ENCODE measurements at regions not wholly inside any gene's neighbourhood (a gene's known extent, or its start where the extent isn't known, plus 50 kb on each side); places are given as distances from the start of the nearest gene placed in this dataset.

DNA sequence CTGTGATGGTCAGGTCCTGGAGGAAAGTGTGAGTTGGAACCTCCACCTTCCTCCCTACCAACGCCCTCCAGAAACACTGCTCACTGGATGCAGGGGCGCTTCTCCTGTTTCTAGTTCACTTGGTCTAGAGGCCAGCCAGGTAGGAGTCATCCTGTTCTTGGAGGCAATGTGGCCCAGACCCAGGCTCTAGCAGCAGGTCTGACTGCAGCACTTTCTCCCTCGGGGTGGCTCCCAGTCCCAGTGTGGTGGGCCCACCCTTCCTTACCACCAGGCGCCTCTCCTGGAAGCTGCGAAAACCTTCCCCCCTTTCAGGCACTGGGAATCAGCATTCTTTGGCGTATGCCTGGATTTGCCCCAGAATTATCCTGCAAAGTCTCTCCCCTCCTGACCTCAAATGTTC, 292.8 kb downstream of the SOX11 start:
- ATAC-seq (no peak), DNase-seq (no peak)
- TF ChIP-seq, protein P1, sequence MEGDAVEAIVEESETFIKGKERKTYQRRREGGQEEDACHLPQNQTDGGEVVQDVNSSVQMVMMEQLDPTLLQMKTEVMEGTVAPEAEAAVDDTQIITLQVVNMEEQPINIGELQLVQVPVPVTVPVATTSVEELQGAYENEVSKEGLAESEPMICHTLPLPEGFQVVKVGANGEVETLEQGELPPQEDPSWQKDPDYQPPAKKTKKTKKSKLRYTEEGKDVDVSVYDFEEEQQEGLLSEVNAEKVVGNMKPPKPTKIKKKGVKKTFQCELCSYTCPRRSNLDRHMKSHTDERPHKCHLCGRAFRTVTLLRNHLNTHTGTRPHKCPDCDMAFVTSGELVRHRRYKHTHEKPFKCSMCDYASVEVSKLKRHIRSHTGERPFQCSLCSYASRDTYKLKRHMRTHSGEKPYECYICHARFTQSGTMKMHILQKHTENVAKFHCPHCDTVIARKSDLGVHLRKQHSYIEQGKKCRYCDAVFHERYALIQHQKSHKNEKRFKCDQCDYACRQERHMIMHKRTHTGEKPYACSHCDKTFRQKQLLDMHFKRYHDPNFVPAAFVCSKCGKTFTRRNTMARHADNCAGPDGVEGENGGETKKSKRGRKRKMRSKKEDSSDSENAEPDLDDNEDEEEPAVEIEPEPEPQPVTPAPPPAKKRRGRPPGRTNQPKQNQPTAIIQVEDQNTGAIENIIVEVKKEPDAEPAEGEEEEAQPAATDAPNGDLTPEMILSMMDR (IDR thresholded peaks at IDR 0.05) = no peak
- H3K27me3 ChIP-seq = peaks cover 9% of the 10 kb centered on the region
- H3K27ac ChIP-seq = no peak overlapping the region
- H3K4me3 ChIP-seq = no peak overlapping the region
- H3K9me3 ChIP-seq = no peaks in the 10 kb centered on the region
- H3K36me3 ChIP-seq = no peaks in the 10 kb centered on the region
- no peaks in the 10 kb centered on the region for H3K4me1 ChIP-seq
- intact Hi-C loops (cut with DNase I) = no loop called here

DNA sequence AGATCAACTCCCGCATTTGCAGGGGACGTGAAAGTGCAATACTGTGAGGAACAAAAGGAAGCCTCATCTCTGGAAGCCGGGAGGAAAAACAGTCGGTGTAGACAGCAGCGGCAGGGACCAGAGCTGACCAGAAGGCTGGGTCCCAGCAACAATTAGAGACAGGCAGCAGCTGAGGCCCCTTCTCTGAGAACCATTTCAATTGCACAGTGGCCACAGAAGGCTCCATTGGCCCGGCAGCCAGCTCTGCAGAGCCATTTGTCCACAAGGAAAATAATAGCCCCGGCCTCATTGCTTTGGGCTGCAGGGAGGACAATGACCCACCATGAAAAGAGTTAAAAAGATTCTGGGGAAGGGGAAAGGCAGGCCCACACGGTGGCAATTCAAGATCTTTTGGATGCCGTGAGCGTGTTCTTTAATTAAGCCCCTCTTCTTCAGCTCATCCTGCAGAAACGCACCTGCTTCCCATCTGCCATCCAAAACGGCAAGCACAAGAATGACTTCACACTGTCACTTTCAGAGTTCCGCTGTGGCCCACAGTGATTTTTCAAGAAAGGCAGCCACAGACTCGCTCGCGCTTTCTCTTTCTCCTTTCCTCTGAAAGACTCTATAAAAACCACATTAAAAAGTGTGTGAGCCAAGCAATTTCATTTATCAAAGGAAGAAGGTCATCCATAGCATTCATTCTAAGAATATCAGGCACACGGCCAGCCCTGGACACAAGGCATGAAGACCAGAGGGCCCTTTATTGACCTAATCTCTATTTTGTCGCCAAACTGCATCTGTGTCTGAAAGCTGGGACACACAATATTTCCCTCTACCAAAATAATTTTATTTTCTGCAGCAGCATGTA, 293.6 kb downstream of the SOX11 start:
- DNase-seq = no peak
- TF ChIP-seq, protein P1 (IDR thresholded peaks at IDR 0.05) = no peak
- Histone ChIP-seq H3K27ac (no peak overlapping the region), H3K9me3 (no peaks in the 10 kb centered on the region), H3K36me3 (no peaks in the 10 kb centered on the region), H3K4me1 (no peaks in the 10 kb centered on the region), H3K27me3 (peaks cover 9% of the 10 kb centered on the region), H3K4me3 (no peak overlapping the region)
- no peak for ATAC-seq
- intact Hi-C loops (cut with DNase I) = no loop called here

DNA sequence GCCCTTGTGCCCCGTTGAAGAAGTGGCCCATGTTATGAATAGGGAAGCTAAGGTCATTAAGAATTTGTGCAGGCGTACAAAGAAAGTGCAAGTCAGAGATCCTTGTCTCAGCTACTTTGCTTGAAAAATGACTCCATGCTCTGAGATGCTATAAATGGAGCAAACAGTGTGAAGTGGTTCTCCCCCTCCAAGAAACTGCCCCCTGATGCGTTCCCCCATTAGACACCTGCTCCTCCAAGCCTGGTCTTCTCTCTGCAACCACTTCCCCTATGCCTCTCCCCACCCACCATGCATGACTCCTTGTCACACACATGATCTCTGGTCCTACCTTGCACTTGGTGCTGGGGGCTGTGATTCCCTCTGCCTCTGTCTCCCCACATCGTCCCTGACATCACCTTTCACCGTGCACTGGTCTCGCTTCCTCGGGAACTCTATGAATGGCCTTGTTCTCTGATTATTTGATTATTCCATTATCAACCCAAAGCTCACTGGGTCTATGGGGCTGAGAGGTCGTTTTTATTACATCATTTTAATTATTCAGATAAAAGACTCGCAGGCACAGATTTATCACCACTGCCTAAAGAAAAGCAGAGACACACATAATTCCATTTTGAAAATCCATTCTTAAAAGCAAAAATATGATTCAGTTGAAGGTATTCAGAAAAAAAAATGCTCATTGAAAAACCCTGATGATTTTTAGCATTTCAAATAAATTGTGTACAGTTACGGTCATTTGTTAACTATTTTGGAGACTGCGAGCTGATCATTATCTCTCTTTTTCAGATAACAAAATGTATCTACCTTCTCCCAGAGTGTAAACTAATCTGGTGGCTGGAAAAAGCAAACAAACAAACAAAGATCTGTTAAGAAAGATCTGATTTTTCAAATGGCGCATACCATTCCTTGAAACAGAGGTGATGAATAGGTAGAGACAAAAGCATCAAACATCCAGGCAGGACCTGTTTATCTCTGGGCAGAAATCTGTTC, 294.9 kb downstream of the SOX11 start:
- ATAC-seq = no peak
- Histone ChIP-seq H3K36me3 (no peaks in the 10 kb centered on the region), H3K27ac (no peak overlapping the region), H3K9me3 (no peaks in the 10 kb centered on the region), H3K4me3 (no peak overlapping the region), H3K27me3 (no peaks in the 10 kb centered on the region), H3K4me1 (no peaks in the 10 kb centered on the region)
- DNase-seq = no peak
- TF ChIP-seq, protein P1 (IDR thresholded peaks at IDR 0.05) = no peak
- intact Hi-C loops (cut with DNase I) = no loop called here

DNA sequence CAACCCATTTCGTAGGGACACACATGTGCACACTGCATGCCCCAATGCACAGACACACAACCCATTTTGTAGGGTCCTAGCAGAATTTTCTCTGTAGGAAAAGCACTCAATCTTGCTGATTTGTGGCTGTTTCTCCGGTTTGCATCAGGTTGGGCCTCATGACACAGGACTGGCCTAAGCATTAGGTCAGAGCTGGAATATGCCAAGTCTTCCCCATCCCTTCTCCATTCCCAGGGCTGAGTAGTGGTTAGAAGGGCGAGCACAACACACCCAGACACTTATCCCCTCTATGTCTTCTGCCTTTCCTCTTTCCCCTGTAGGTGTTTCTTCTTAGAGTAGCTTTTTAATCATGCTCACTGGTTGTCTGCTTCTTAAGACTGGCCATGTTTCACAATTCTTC, 295.9 kb downstream of the SOX11 start:
- Histone ChIP-seq H3K27ac (no peak overlapping the region), H3K27me3 (no peaks in the 10 kb centered on the region), H3K9me3 (no peaks in the 10 kb centered on the region), H3K4me3 (no peak overlapping the region), H3K4me1 (no peaks in the 10 kb centered on the region), H3K36me3 (no peaks in the 10 kb centered on the region)
- intact Hi-C loops (cut with DNase I) = no loop called here
- TF ChIP-seq, protein P1 (IDR thresholded peaks at IDR 0.05) = no peak
- DNase-seq (no peak), ATAC-seq (no peak)

DNA sequence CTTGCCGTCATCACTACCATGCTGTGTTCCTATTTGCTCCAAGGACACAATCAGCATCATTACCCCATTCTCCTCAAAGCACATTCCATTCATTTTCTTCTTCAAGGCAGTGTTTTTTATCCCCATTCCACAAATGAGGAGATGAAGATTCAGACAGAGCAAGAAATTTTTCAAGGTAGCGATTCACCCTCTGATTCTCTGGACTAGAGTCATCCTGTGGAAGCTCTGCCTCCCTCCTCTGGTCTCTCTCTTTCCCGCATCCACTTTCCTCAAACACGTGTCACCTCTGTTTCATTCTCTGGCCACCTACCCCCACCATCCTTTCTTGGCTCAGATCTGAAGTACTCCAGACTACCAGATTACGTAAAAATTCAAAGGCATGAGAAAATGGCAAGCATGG, 297.9 kb downstream of the SOX11 start:
- intact Hi-C loops (cut with DNase I) = no loop called here
- H3K4me1 ChIP-seq = no peaks in the 10 kb centered on the region
- H3K36me3 ChIP-seq = no peaks in the 10 kb centered on the region
- H3K4me3 ChIP-seq = no peak overlapping the region
- H3K9me3 ChIP-seq = no peaks in the 10 kb centered on the region
- no peak for DNase-seq
- no peak overlapping the region for H3K27ac ChIP-seq
- H3K27me3 ChIP-seq = no peaks in the 10 kb centered on the region
- TF ChIP-seq, protein P1 (IDR thresholded peaks at IDR 0.05) = no peak
- ATAC-seq = no peak
